WTC11 (cell line): ENCODE measurements at regions not wholly inside any gene's neighbourhood (a gene's known extent, or its start where the extent isn't known, plus 50 kb on each side); places are given as distances from the start of the nearest gene placed in this dataset.

Experiments used
- ATAC-seq: fragments of 200-7000 bp; cut with Tn5 transposase; 2 replicates; pipeline ENCODE4 v1.10.0; 2021; ENCODE audit warnings: mild to moderate bottlenecking, moderate library complexity
- CTCF ChIA-PET: fragments of 300-600 bp; sonication (Branson Sonifier 250); formaldehyde crosslinking; loops from one replicate; lab custom pipeline; 2021; ENCODE audit warnings: antibody characterized with exemption; lab: Charles Lee
- POLR2A ChIA-PET: fragments of 350-600 bp; sonication (Branson Sonifier 250); formaldehyde crosslinking; loops from one replicate; lab custom pipeline; 2021; ENCODE audit warnings: antibody characterized with exemption; lab: Charles Lee
- DNase-seq: peaks from one replicate; pipeline ENCODE4 v3.0.0; 2021; ENCODE audit warnings: low spot score
- H3K27ac Mint-ChIP-seq: 2 replicates; pipeline ENCODE4 v1.8.0; 2021; ENCODE audit warnings: mixed read lengths
- H3K27me3 Mint-ChIP-seq: 2 replicates; pipeline ENCODE4 v1.8.0; 2021; ENCODE audit warnings: low read depth, mild to moderate bottlenecking, moderate library complexity, mixed read lengths
- H3K36me3 Mint-ChIP-seq: 2 replicates; pipeline ENCODE4 v1.8.0; 2021; ENCODE audit warnings: mixed read lengths
- H3K4me1 Mint-ChIP-seq: 2 replicates; pipeline ENCODE4 v1.8.0; 2022; ENCODE audit warnings: mixed read lengths
- H3K4me3 Mint-ChIP-seq: 2 replicates; pipeline ENCODE4 v1.8.0; 2021; ENCODE audit warnings: mild to moderate bottlenecking, moderate library complexity, mixed read lengths
- H3K9me3 Mint-ChIP-seq: 2 replicates; pipeline ENCODE4 v1.8.0; 2021; ENCODE audit warnings: mixed read lengths
- ATF1 ChIP-seq: sonication (generic); formaldehyde crosslinking; IDR thresholded peaks from 2 replicates; pipeline ENCODE4 v1.8.1; 2023; ENCODE audit warnings: mild to moderate bottlenecking, moderate library complexity, missing genetic modification reagents
- ETV6 ChIP-seq: sonication (generic); formaldehyde crosslinking; IDR thresholded peaks from 2 replicates; pipeline ENCODE4 v1.8.1; 2022; ENCODE audit warnings: mild to moderate bottlenecking, missing genetic modification reagents
- IRF2 ChIP-seq: sonication (generic); formaldehyde crosslinking; IDR thresholded peaks from 2 replicates; pipeline ENCODE4 v1.8.0; 2022; ENCODE audit warnings: low read depth, missing genetic modification reagents, borderline replicate concordance
- JUN ChIP-seq: sonication (generic); formaldehyde crosslinking; IDR thresholded peaks from 2 replicates; pipeline ENCODE4 v1.8.0; 2023; ENCODE audit warnings: mild to moderate bottlenecking, missing genetic modification reagents
- ZNF219 ChIP-seq: sonication (generic); formaldehyde crosslinking; IDR thresholded peaks from 2 replicates; pipeline ENCODE4 v1.8.0; 2023; ENCODE audit warnings: missing genetic modification reagents, mild to moderate bottlenecking, borderline replicate concordance
- ZNF232 ChIP-seq: sonication (generic); formaldehyde crosslinking; IDR thresholded peaks from 2 replicates; pipeline ENCODE4 v1.8.0; 2022; ENCODE audit warnings: mild to moderate bottlenecking, missing genetic modification reagents
- TF ChIP-seq, protein P1 (sequence below): sonication (generic); formaldehyde crosslinking; IDR thresholded peaks from 2 replicates; pipeline ENCODE4 v1.8.1; 2022; ENCODE audit warnings: low read depth, mild to moderate bottlenecking, moderate library complexity, missing genetic modification reagents, borderline replicate concordance
- TF ChIP-seq, protein P2 (sequence below): sonication (generic); formaldehyde crosslinking; IDR thresholded peaks from 2 replicates; pipeline ENCODE4 v1.8.1; 2023; ENCODE audit warnings: mild to moderate bottlenecking, missing genetic modification reagents
- TF ChIP-seq, protein P3 (sequence below): sonication (generic); formaldehyde crosslinking; IDR thresholded peaks from 2 replicates; pipeline ENCODE4 v1.8.0; 2022; ENCODE audit warnings: missing genetic modification reagents
- TF ChIP-seq, protein P4 (sequence below): sonication (generic); formaldehyde crosslinking; IDR thresholded peaks from 2 replicates; pipeline ENCODE4 v1.8.1; 2023; ENCODE audit warnings: mild to moderate bottlenecking, moderate library complexity, missing genetic modification reagents
- TF ChIP-seq, protein P5 (sequence below): fragments of 250-450 bp; sonication (Bioruptor Pico); conservative IDR thresholded peaks from 2 replicates; pipeline ENCODE4 v1.9.0; 2021; ENCODE audit warnings: mild to moderate bottlenecking
- TF ChIP-seq, protein P6 (sequence below): sonication (generic); formaldehyde crosslinking; IDR thresholded peaks from 2 replicates; pipeline ENCODE4 v1.8.1; 2022; ENCODE audit warnings: missing genetic modification reagents, borderline replicate concordance

DNA sequence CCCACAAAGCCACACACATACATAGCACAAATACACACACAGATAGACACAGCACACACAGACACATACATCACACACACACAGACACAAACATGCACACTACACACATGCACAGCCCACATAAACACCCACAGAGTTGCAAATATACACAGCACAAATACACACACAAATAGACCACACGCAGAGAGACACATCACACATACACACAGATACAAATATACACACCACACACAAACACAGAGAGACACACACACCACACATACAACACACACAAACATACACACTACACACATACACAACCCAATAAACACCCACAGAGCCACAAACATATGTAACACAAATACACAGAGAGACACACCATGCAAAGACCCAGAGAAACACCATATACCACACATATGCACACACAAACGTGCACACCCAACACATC, 154.9 kb downstream of the GLUL start:
- Mint-ChIP-seq H3K9me3 (no peaks in the 10 kb centered on the region), H3K27ac (no peak overlapping the region), H3K36me3 (no peaks in the 10 kb centered on the region), H3K4me3 (no peak overlapping the region), H3K27me3 (no peaks in the 10 kb centered on the region), H3K4me1 (peaks cover 13% of the 10 kb centered on the region)
- ATAC-seq = no peak
- TF ChIP-seq, protein P1, sequence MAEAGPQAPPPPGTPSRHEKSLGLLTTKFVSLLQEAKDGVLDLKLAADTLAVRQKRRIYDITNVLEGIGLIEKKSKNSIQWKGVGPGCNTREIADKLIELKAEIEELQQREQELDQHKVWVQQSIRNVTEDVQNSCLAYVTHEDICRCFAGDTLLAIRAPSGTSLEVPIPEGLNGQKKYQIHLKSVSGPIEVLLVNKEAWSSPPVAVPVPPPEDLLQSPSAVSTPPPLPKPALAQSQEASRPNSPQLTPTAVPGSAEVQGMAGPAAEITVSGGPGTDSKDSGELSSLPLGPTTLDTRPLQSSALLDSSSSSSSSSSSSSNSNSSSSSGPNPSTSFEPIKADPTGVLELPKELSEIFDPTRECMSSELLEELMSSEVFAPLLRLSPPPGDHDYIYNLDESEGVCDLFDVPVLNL (CRISPR knock-in tag) = no peak
- TF ChIP-seq, protein P2, sequence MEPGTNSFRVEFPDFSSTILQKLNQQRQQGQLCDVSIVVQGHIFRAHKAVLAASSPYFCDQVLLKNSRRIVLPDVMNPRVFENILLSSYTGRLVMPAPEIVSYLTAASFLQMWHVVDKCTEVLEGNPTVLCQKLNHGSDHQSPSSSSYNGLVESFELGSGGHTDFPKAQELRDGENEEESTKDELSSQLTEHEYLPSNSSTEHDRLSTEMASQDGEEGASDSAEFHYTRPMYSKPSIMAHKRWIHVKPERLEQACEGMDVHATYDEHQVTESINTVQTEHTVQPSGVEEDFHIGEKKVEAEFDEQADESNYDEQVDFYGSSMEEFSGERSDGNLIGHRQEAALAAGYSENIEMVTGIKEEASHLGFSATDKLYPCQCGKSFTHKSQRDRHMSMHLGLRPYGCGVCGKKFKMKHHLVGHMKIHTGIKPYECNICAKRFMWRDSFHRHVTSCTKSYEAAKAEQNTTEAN = no peak
- TF ChIP-seq, protein P3, sequence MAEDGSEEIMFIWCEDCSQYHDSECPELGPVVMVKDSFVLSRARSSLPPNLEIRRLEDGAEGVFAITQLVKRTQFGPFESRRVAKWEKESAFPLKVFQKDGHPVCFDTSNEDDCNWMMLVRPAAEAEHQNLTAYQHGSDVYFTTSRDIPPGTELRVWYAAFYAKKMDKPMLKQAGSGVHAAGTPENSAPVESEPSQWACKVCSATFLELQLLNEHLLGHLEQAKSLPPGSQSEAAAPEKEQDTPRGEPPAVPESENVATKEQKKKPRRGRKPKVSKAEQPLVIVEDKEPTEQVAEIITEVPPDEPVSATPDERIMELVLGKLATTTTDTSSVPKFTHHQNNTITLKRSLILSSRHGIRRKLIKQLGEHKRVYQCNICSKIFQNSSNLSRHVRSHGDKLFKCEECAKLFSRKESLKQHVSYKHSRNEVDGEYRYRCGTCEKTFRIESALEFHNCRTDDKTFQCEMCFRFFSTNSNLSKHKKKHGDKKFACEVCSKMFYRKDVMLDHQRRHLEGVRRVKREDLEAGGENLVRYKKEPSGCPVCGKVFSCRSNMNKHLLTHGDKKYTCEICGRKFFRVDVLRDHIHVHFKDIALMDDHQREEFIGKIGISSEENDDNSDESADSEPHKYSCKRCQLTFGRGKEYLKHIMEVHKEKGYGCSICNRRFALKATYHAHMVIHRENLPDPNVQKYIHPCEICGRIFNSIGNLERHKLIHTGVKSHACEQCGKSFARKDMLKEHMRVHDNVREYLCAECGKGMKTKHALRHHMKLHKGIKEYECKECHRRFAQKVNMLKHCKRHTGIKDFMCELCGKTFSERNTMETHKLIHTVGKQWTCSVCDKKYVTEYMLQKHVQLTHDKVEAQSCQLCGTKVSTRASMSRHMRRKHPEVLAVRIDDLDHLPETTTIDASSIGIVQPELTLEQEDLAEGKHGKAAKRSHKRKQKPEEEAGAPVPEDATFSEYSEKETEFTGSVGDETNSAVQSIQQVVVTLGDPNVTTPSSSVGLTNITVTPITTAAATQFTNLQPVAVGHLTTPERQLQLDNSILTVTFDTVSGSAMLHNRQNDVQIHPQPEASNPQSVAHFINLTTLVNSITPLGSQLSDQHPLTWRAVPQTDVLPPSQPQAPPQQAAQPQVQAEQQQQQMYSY (CRISPR knock-in tag) = no peak
- TF ChIP-seq, protein P4, sequence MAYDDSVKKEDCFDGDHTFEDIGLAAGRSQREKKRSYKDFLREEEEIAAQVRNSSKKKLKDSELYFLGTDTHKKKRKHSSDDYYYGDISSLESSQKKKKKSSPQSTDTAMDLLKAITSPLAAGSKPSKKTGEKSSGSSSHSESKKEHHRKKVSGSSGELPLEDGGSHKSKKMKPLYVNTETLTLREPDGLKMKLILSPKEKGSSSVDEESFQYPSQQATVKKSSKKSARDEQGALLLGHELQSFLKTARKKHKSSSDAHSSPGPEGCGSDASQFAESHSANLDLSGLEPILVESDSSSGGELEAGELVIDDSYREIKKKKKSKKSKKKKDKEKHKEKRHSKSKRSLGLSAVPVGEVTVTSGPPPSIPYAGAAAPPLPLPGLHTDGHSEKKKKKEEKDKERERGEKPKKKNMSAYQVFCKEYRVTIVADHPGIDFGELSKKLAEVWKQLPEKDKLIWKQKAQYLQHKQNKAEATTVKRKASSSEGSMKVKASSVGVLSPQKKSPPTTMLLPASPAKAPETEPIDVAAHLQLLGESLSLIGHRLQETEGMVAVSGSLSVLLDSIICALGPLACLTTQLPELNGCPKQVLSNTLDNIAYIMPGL = no peak
- no peak for TF ChIP-seq ZNF232 (CRISPR knock-in tag)
- TF ChIP-seq, protein P5, sequence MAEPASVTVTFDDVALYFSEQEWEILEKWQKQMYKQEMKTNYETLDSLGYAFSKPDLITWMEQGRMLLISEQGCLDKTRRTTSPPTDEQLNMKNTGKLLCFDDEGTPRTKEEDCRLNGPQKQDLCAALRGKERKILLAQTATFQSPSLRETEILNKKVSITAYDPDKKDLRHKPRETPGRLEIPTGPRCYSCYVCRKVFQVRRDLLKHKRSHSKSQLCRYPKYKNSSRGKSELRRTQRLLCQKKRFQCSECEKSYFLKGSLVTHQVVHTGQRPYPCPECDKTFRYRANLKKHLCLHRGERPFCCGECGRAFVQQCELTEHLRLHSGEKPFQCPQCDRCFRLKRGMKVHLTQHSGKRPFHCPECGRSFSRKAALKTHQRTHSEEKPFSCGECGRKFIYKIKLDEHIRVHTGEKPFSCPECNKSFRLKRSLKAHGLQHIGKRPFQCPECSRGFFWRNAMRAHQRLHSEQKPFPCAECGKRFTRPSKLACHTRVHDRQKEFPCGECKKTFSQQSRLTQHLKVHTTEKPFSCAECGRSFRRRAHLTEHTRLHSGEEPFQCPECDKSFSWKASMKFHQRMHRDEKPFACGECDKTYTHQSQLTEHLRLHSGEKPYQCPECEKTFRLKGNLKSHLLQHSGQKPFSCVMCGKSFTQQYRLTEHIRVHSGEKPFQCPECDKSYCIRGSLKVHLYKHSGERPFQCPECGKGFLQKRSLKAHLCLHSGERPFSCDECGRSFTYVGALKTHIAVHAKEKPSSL (CRISPR knock-in tag) = no peak
- TF ChIP-seq, protein P6, sequence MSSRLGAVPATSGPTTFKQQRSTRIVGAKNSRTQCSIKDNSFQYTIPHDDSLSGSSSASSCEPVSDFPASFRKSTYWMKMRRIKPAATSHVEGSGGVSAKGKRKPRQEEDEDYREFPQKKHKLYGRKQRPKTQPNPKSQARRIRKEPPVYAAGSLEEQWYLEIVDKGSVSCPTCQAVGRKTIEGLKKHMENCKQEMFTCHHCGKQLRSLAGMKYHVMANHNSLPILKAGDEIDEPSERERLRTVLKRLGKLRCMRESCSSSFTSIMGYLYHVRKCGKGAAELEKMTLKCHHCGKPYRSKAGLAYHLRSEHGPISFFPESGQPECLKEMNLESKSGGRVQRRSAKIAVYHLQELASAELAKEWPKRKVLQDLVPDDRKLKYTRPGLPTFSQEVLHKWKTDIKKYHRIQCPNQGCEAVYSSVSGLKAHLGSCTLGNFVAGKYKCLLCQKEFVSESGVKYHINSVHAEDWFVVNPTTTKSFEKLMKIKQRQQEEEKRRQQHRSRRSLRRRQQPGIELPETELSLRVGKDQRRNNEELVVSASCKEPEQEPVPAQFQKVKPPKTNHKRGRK (CRISPR knock-in tag) = no peak
- no peak for TF ChIP-seq IRF2
- POLR2A ChIA-PET = no interaction called here
- CTCF ChIA-PET = no interaction called here
- no peak for DNase-seq

DNA sequence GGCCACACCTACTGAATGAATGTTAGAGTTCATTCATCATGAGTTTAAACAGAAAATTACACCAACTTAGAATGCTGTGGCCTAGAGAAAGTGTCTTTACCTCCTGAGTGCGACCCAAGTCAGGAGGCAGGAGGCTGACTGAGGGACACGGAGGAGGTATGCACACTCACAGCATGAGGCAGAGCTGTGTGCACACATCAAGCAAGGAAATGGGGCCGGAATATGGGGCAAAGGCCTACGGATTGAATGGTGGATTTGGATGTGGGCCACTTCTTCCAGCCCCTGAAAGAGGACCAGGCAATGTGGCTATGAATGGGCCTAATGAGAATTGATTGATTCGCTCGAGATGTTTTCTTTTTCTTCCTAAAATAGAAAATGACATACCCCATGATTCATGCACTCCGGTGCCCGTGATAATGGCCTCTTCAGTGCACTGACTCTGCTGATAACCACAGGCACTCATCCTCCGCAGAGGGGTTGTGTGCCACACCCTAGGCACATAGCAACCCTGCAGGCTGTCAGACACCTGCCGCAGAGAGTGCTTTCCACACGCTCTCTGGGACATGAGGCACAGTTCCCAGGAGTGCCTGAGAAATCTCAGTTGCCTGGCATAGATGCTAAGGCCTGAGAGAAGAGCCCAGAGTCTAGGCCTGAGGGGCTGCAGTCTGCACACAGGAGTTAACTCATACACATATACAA, 155.5 kb downstream of the GLUL start:
- no peak for ATAC-seq
- no peaks in the 10 kb centered on the region for H3K27me3 Mint-ChIP-seq
- H3K4me3 Mint-ChIP-seq = no peak overlapping the region
- CTCF ChIA-PET = interaction anchor here (1.0 kb wide), 1 partner anchor 38 kb away, joined by 7 read pairs; no protein-coding TSS in a partner anchor
- DNase-seq = no peak
- H3K36me3 Mint-ChIP-seq = no peaks in the 10 kb centered on the region
- TF ChIP-seq JUN (CRISPR knock-in tag) = no peak
- TF ChIP-seq ZNF219 (CRISPR knock-in tag) = no peak
- TF ChIP-seq ATF1 (CRISPR knock-in tag) = no peak
- no peak for TF ChIP-seq ETV6 (CRISPR knock-in tag)
- TF ChIP-seq, protein P3 (CRISPR knock-in tag) = no peak
- H3K27ac Mint-ChIP-seq = no peak overlapping the region
- POLR2A ChIA-PET = no interaction called here
- H3K4me1 Mint-ChIP-seq = peaks cover 16% of the 10 kb centered on the region
- no peaks in the 10 kb centered on the region for H3K9me3 Mint-ChIP-seq
